DMS 273 (cell line): ENCODE measurements at regions not wholly inside any gene's neighbourhood (a gene's known extent, or its start where the extent isn't known, plus 50 kb on each side); places are given as distances from the start of the nearest gene placed in this dataset.
"Not testable (repeated sequence)": the region's sequence is repeated elsewhere in the genome, so short reads cannot be mapped to it uniquely, and the experiment has no call there.

Experiments
- DNase-seq: peaks from one replicate; lab custom pipeline; 2025; ENCODE audit not compliant: unreplicated experiment; lab: John Stamatoyannopoulos, UW

GRCh38 chr12:90706036-90706435 is 248.9 kb downstream of the CCER1 start:
- DNase-seq: no peak

DNA sequence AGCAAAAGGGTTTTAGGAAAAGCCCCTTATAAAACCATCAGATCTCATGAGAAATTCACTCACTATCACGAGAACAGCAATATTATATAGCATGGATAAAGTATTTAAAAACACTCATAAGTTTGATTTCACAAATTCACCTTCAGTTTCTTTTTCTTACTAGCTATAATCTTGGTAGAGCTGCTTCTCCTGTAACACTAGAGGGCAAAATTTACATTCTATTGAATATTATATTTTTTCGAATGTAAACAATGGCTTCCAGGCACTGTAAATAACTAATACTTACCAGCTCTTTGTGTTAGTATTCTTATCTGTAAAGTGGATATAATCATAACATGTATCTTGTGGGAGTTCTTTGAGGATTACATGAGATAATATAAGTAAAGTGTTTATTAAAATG is 259.6 kb downstream of the CCER1 start:
- no peak for DNase-seq

GRCh38 chr12:90690120-90690519 is 264.9 kb downstream of the CCER1 start:
- no peak for DNase-seq

GRCh38 chr12:90687682-90688081 is 267.3 kb downstream of the CCER1 start:
- not testable (repeated sequence) for DNase-seq

DNA sequence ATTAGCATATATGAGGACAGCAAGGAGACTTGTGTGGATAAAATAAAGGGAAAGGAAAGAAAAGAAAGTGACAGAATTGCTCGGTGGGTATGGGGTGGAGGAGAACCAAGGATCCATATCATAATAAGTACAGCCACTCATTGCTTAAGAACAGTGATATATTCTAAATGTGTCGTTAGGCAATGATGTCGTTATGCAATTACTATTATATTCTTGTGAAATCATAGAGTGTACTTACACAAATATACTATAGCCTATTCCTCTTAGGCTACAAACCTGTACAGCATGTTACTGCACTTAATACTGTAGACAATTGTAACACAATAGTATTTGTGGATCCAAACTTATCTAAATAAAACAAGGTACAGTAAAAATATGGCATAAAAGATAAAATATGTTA is 271.1 kb downstream of the CCER1 start:
- DNase-seq: no peak

GRCh38 chr12:90682398-90682797 is 272.6 kb downstream of the CCER1 start:
- no peak for DNase-seq

- no peak for DNase-seq
These were observed 275.3 kb downstream of the CCER1 start for GRCh38 chr12:90679674-90680073.

DNA sequence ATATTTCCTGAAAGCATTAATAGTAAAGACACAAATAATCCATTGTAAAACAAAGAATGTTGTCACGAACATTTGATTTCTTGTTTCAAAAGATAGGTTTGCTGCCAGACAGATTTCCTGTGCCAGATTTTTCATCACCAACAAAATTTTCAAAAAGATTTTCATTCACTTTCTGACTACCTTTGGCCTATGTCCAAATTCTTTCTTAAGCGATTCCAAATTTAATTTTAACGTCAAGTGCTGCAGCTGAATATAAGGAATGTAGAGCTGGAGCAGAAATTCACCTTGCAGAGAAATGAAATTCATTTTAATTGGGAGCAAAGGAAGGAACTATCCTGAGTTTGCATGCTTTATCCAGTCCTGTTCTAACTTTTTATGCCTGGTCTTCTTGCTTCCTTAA is 277.4 kb downstream of the CCER1 start:
- no peak for DNase-seq

DNA sequence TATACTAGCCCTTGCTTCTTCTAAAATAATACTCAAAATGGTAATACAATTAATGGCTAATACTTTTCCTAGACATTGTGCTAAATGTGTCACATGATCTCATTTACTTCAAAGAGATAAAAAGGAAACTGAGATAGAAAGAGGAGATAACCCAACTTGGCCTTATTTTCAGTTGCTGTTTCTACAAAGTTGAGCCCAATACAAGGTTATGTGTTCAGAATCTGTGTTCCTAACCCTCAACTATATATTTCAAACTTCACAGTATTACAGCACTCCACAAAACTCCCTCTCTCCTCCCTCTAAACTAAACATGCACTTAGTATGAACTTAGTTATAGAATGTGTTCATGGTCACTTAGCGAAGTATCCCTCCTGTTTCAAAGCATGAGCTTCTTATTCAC is 277.9 kb downstream of the CCER1 start:
- DNase-seq: no peak

DNA sequence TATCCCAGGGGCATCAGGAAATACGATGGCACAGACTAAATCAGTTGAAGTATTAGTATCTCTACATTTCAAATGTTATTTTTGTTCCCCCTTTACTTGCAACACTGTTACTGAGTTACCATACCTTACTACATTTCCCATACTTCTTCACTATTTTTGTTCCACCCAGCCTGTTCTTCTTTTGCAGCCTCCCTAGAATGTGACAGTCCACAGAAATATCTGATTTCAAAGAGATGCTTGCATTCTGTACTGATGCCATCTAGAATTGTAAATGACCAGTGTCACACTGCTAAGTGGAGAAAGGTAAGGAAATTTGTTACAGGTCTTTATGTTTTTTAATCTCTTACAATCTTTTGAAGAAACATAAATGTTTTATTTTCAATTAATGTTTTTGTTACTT is 279.9 kb downstream of the CCER1 start:
- DNase-seq: no peak

DNA sequence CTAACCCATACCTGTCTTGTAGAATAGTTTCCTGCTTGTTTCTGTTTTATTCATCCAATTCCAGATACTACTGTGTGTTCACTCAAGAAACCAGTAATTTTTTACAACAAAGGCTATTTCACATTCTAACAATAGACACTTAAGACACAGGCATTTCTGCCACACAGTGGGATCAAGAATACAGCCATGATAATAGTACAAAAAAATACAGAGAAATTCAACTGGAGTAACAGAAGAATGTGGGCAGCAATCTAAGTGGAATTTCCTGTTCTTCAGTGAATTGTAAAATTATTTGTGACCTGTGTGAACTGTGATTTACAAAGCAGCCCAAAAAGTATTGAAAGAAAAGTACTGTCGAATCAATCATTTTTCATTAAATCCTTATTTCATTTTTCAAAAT is 282.9 kb downstream of the CCER1 start:
- DNase-seq: no peak

DNA sequence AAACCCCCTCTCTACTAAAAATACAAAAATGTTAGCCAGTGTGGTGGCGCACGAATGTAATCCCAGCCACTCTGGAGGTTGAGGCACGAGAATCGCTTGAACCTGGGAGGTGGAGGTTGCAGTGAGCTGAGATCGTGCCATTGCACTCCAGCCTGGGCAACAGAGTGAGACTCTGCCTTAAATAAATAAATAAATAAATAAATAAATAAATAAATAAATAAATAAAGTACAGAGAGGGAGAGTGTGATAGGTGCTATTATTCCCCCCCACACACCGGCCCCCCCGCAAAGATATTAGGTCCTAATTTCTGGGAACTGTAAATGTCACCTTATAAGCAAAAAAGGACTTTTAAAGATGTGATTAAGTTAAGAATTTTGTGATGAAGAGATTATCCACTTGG is 291.0 kb downstream of the CCER1 start:
- not testable (repeated sequence) for DNase-seq

GRCh38 chr12:90659060-90659459 is 295.9 kb downstream of the CCER1 start:
- no peak for DNase-seq

DNA sequence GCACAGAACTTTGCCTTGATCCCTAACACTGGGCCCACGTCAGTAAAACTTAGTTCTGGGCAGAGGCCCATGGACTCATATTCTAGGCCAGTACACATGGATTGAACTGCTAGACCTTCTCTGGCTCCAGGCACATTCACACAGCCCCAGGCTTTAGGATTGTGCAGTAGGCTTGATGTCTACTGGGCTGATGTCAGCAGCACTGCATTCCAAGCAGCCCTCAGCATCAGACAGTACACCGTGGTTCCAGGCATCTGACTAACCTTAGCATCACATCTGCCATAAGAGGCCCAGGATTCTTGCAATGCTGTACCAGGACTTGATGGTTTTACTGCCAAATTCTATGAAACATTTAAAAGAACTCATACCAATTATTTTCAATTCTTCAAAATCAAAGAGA is 301.9 kb downstream of the CCER1 start:
- DNase-seq: no peak

DNA sequence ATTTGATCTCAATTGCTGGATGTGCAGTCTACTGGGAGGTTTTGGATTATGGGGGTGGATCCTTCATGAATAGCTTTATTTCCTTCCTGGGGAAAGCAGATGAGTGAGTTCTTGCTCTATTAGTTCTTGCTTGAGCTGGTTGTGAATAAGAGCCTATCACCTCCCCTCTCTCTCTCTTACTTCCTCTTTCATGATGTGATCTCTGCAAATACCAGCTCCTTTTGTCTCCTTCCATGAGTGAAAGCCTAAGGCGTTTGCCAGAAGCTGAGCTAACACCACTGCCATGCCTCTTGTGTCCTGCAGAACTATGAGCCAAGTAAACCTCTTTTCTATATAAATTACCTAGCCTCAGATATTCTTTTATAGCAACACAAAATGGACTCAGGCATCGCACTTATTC is 302.7 kb downstream of the CCER1 start:
- DNase-seq: no peak

DNA sequence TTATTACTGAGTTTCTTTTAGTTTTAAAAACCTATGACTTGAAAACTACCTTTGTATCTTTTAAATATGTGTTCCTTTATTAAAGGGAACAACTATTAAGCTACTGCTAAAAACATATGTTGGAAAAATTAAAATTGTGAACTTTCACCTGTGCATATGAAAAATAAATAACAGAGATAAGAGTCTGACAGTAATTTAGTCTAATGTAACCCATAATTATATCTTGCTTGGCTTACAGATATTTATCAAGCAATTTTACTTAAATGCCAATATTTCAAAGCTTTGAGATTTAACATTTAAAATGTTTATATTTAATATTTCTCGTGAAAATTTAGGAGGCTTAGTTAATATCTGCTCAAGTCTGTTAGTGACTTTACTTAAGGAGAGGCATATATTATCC is 309.8 kb downstream of the CCER1 start:
- DNase-seq: no peak

- no peak for DNase-seq
These were observed 323.3 kb downstream of the CCER1 start for GRCh38 chr12:90631591-90632212.

DNA sequence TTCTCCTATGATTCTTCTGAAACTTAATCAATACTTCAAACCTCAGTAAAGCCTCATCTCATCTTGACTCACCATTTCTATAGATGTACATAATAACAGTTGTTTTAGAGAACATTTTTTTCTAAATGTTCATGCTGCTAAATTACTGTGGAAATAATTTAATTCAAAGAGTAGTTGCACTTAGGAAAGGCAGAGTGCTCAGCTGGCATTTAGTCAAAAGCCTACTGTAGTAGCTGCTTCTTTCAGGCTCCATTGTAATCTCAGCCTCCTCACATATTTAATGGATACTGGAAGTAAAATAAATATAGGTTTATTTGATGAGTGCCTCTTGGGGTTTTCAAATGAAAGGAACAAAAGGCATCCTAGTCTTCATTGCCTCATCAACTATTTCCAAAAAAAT is 325.0 kb downstream of the CCER1 start:
- DNase-seq: no peak

DNA sequence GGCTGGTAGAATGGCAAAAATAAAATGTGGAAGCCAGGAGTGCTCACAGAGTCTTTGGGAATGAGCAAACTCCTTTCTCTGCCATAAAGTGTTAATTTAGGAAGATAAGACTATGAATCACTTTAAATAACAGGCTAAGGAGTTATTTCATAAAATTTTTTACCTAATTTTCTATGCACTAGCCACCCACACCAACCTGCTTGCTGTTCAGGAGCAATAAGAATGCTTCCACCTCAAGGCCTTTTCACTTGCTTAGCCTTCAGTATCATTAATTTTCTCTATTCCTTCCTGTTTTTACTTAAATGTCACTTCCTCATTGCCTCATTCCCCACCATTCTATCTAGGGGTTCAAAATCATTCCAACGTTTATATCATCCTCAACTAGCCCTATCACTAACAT is 326.8 kb downstream of the CCER1 start:
- no peak for DNase-seq

DNA sequence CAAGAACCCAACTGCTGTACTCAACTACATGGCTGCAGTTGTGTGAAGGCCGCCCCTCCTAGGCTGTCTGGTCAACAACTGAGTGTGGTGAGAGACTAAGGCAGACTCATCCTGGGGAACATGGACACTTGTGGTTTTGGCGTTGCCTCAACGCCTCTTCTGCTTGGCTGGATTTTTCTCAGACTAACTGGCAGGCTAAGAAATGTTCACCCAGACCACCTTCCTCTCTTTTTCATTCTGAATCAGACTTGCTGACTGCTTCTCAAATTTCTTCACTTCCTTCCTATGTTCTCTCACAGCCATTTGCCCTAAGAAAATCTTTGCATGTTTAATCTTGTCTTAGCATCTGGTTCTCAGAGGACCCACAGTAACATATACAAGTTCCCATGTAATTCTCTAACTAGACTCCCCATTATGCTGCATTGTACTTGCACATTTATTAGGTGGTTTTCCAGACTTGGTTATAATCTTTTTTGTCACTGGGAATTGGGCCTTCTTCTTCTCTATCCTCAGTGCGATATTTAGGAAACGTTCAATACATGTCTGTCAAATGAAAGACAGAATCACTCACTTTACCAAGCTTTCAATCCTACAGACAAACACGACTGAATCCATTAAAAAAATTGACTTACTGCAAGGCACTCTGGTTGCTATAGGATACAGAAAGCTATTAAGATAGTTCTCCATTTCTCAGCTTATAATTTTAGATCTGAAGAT is 327.6 kb downstream of the CCER1 start:
- DNase-seq: no peak

- DNase-seq: no peak
These were observed 332.5 kb downstream of the CCER1 start for GRCh38 chr12:90622431-90622830.

DNA sequence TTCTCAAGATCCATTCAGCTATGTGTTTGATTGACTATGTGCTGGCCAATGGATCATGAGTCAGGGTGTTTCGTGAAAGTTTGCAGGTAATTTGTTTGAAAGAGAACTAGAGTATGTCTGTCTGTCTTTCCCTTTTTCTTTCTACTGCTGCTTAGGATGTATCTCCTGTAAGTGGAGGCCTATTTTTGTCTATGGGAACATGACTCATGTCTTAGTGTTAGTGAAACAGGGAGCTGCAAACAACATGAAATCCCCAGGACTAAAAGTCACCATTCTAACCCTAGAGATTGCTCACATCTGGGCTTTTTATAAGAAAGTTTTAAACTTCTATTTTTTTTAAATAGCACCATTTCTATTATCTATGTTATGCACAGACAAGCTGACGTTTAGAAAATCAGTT is 333.0 kb downstream of the CCER1 start:
- no peak for DNase-seq

GRCh38 chr12:90619943-90620342 is 335.0 kb downstream of the CCER1 start:
- no peak for DNase-seq
